ENCODE measurements at regions not wholly inside any gene's neighbourhood (a gene's known extent, or its start where the extent isn't known, plus 50 kb on each side); places are given as distances from the start of the nearest gene placed in this dataset.

GRCh38 chr6:139580592-139581484 lies 206.4 kb upstream of the CITED2 start:
- TF ChIP-seq CTCF (IDR thresholded peaks at IDR 0.05) (no peak), POLR2AphosphoS5 (IDR thresholded peaks at IDR 0.05) (no peak), EP300 (IDR thresholded peaks at IDR 0.05) (no peak), POLR2A (IDR thresholded peaks at IDR 0.05) (no peak)
- Histone ChIP-seq H3K4me3 (no peak overlapping the region), H3K36me3 (no peaks in the 10 kb centered on the region), H3K27me3 (no peaks in the 10 kb centered on the region), H3K4me1 (peaks cover 0 to 15% (median 4%) of the 10 kb centered on the region in 3 donors), H3K9me3 (no peaks in the 10 kb centered on the region), H3K27ac (no peak overlapping the region)
- 85 to 87% methylated on average over 6 to 9 of the region's 9 CpGs for WGBS, 2 donors (ENCODE audit: low coverage in 1 of 2)
- ATAC-seq: no peak

GRCh38 chr6:139577763-139578604 lies 203.5 kb upstream of the CITED2 start:
- no peak for ATAC-seq
- 31 to 49% methylated on average over 6 to 7 of the region's 7 CpGs for WGBS, 2 donors (ENCODE audit: low coverage in 1 of 2)

GRCh38 chr6:139577124-139577762 lies 202.8 kb upstream of the CITED2 start:
- no peak for TF ChIP-seq POLR2AphosphoS5 (IDR thresholded peaks at IDR 0.05)
- TF ChIP-seq EP300 (IDR thresholded peaks at IDR 0.05): no peak
- TF ChIP-seq POLR2A (IDR thresholded peaks at IDR 0.05): no peak
- TF ChIP-seq CTCF (IDR thresholded peaks at IDR 0.05): no peak
- H3K9me3 ChIP-seq: no peaks in the 10 kb centered on the region
- WGBS, 2 donors (ENCODE audit: low coverage in 1 of 2): 79 to 82% methylated on average over 3 to 5 of the region's 5 CpGs
- H3K4me3 ChIP-seq: no peak overlapping the region
- H3K36me3 ChIP-seq: no peaks in the 10 kb centered on the region
- peaks cover 0 to 15% (median 4%) of the 10 kb centered on the region in 3 donors for H3K4me1 ChIP-seq
- peak overlapping the region in 1 of 4 donors; percentile 48 for H3K27ac ChIP-seq
- no peaks in the 10 kb centered on the region for H3K27me3 ChIP-seq
- no peak for ATAC-seq

More at GRCh38 chr6:139577763-139578604, 203.5 kb upstream of the CITED2 start:
- peak overlapping the region in 2 of 4 donors; percentile 36 to 48 for H3K27ac ChIP-seq
- no peak overlapping the region for H3K4me3 ChIP-seq
- peaks cover 0 to 15% (median 4%) of the 10 kb centered on the region in 3 donors for H3K4me1 ChIP-seq
- no peaks in the 10 kb centered on the region for H3K27me3 ChIP-seq
- TF ChIP-seq EP300 (IDR thresholded peaks at IDR 0.05): no peak
- no peak for TF ChIP-seq POLR2A (IDR thresholded peaks at IDR 0.05)
- TF ChIP-seq POLR2AphosphoS5 (IDR thresholded peaks at IDR 0.05): no peak
- no peak for TF ChIP-seq CTCF (IDR thresholded peaks at IDR 0.05)
- H3K36me3 ChIP-seq: no peaks in the 10 kb centered on the region
- H3K9me3 ChIP-seq: no peaks in the 10 kb centered on the region

- Histone ChIP-seq H3K27me3 (no peaks in the 10 kb centered on the region), H3K27ac (no peak overlapping the region), H3K9me3 (no peaks in the 10 kb centered on the region), H3K36me3 (no peaks in the 10 kb centered on the region), H3K4me1 (no peaks in the 10 kb centered on the region), H3K4me3 (no peak overlapping the region)
- TF ChIP-seq CTCF (IDR thresholded peaks at IDR 0.05) (no peak), EP300 (IDR thresholded peaks at IDR 0.05) (no peak)
- ATAC-seq: no peak
- WGBS, 2 donors (ENCODE audit: low coverage in 1 of 2): 100% methylated on average over 1 of the region's 1 CpG; no CpG with 5 or more reads in 1 of the 2 donors
These were observed 197.6 kb upstream of the CITED2 start for GRCh38 chr6:139572001-139572400.
